HUDEP-2 (cell line): ENCODE measurements at regions not wholly inside any gene's neighbourhood (a gene's known extent, or its start where the extent isn't known, plus 50 kb on each side); places are given as distances from the start of the nearest gene placed in this dataset.
A peak's percentile ranks its signal among the peaks of the same experiment; 100 is the strongest.
"Not testable (repeated sequence)": the region's sequence is repeated elsewhere in the genome, so short reads cannot be mapped to it uniquely, and the experiment has no call there.

ENCODE experiments used
- DNase-seq, 76 experiments: peaks; one replicate each; lab custom pipeline; 2025; ENCODE audit not compliant: unreplicated experiment in 76 of 76; lab: John Stamatoyannopoulos, UW

DNA sequence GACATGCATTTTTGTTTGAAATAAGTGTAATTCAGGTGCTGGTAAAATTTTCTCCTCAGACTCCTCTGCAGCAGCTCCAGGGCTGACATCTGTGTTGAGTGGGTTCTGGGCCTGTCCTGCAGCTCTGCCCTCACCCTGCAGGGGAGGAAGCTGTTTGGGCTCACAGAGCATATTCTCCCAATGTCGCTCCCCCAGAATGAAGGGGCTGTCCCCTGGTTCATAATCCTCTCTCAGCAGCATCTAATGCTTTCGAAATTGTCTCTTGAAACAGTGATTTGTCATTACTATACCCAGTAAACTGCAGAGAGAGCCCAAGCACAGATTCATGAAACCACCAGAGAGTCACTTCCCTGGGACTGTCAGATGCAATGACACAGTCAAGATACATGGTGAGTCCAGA, 606.7 kb downstream of the TMEM121 start:
- DNase-seq, result not testable (repeated sequence)

DNA sequence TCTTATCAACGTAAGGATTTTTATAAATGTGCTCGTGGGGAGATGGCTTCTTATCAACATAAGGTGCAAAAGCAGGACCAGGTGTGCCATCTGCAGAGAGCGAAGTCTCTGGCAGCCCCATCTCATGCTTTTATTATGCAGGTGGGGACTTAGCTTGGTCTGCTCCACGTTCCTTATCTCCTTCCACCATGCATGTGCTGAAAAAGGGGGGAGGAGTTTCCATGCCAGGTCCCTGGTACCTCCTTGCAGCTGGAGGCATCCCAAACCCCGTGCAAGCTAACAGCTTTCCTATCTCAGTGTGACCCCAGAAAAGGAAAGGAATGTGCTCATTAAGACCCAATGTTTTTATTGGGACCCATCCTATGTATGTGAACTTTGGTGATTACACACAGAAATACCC, 608.5 kb downstream of the TMEM121 start:
- DNase-seq, result peak in 12 of 76 experiments; percentile 2 to 20 (median 6)

DNA sequence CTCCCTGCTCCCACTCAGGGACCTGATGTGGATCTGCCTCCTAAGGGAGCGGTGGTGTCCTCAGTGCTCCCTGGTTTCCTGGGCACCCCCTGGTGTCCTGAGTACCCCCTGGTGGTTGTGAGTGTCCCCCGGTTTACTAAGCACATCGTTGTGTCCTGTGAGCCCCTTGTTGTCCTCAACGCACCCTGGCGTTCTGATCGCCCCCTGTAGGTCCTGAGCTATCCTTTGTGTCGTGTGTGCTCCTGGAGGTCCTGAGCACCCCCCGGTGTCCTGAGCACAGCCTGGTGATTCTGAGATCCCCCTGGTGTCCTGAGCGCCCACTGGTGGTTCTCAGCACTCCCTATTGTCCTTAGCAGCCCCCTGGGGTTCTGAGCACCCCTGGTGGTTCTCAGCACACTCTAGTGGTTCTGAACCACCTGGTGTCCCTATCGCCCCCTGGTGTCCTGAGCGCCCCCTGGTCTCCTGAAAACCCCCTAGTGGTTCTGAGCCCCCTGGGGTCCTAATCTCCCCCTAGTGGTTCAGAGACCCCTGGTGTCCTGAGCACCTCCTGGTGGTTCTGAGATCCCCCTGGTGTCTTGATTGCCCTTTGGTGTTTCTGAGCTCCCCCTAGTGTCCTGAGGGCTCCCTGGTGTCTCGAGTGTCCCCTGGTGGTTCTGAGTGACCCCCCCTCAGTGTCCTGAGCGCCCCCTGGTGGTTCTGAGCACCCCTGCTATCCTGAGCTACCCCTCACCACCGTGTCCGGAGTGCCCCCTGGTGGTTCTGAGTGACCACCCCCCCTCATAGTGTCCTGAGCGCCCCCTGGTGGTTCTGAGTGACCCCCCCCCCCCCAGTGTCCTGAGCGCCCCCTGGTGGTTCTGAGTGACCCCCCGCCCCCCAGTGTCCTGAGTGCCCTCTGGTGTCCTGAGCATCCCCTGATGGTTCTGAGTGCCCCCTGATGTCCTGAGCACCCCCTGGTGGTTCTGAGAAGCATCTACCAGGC, 615.1 kb downstream of the TMEM121 start:
- peak in 16 of 76 experiments; percentile 2 to 28 (median 16) for DNase-seq

DNA sequence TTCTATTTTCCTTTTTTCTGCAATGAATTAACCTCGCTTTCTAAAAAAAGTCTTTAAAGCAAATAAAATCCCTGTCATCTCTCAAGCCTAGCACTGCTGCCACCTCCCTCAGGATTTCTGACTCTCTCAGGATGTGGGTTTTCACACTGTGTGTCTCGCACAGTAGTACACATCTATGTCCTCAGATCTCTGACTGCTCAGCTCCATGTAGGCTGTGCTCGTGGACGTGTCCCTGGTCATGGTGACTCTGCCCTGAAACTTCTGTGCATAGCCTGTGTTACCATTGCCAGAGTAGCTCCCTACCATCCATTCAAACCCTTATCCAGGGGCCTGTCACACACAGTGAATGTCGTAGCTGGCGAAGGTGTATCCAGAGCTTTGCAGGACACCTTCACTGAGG, 619.3 kb downstream of the TMEM121 start:
- DNase-seq, result not testable (repeated sequence)

DNA sequence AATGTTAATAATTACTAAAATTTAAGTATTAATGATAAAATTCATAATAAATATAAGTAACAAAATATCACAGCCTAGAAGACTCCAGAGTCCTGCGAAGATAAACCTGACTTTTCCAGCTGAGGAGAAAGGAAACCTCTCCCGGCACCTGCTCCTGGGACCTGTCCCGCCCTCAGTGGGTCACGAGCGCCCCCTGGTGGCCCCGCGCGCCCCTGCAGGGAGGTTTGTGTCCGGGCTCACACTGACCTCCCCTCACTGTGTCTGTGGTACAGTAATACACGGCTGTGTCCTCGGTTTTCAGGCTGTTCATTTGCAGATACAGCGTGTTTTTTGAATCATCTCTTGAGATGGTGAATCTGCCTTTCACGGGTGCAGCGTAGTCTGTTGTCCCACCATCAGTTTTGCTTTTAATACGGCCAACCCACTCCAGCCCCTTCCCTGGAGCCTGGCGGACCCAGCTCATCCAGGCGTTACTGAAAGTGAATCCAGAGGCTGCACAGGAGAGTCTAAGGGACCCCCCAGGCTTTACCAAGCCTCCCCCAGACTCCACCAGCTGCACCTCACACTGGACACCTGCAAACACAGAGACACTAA, 627.1 kb downstream of the TMEM121 start:
- DNase-seq, result peak in 57 of 76 experiments; percentile 10 to 79 (median 51)

DNA sequence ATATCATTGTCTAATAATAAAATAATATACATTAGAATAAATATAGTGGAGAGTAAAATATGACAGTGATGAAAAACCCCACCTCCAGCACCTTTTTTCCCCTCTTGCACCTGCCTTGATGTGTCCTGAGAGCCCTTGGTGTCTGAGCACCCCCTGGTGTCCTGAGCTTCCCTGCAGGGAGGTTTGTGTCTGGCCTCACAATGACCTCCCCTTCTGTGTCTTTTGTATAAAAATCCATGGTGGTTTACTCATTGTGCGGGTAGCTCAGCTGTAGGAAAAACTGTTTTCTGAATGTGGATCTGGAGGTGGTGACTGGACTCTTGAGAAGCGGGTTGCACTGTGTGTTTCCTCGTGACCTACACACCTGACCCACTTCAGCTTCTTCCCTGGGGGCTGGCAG, 636.9 kb downstream of the TMEM121 start:
- no peak for DNase-seq

DNA sequence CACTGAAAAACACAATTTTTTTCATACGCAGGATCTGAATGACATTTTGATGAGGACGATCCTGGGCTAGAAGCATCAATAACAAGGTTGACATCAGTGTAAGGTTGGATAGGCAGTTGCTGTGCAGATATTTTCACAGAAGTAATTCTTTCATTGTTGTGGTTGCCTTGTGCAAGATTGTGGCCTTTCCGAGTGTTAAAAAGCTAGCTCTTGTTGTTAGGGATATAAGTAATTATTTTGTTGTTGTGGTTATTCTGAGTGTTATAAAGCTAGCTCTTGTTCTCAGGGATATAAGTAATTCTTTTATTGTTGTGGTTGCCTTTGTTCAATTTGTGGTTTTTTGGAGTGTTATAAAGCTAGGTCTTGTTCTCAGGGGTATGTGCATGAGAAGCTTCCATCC, 637.4 kb downstream of the TMEM121 start:
- not testable (repeated sequence) for DNase-seq

DNA sequence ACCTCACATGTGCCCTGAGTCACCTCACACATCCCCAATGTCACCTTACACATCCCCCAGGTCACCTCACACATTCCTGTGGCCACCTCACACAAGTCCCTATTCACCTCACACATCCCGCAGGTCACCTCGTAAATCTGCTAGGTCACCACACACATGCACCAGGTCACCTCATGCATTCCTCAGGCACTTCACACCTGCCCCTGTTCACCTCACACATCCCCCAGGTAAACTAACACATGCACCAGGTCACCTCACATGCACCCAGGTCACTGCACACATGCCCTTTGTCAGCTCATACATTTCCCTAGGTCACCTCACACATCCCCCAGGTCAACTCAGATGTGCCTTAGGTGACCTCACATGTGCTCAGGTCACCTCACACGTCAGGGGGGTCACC, 639.8 kb downstream of the TMEM121 start:
- peak in 2 of 76 experiments; percentile 7 to 11 for DNase-seq

DNA sequence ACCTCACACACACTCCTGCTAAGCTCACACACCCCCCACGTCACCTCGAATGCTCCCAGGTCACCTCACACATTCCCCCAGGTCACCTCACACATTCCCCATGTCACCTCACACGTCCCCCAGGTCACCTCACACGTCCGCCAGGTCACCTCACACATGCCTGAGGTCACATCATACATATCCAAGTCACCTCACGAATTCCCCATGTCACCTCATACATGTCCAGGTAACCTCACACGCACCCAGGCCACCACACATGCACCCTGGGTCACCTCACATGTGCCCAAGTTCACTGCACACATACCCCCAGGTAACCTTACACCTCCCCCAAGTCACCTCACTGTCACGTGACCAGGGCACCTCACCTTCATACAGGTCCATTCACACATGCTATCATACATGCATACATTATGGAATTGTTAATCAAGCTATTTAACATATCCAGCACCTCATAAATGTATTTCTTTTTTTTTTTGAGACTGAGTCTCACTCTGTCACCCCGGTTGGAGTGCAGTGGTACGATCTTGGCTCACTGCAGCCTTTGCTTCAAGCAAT, 640.3 kb downstream of the TMEM121 start:
- DNase-seq, result peak in 1 of 76 experiments; percentile 39

DNA sequence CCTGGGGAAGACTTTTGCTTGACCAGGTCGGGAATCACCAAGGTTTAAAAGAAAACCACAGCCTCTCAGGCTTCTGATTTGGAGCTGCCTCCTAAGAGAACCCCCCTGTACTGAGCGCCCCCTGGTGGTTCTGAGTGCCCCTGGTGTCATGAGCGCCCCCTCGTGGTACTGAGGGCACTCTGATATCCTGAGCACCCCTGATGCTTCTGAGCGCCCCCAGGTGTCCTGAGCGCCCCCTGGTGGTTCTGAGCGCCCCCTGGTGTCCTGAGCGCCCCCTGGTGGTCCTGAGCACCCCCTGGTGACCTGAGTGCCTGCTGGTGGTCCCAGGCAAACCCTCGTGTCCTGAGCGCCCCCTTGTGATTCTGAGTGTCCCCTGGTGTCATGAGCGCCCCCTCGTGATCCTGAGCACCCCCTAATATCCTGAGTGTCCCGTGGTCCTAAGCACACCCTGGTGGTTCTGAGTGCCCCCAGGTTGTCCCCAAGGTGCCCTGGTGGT, 643.8 kb downstream of the TMEM121 start:
- DNase-seq, result peak in 41 of 76 experiments; percentile 3 to 68 (median 31)

DNA sequence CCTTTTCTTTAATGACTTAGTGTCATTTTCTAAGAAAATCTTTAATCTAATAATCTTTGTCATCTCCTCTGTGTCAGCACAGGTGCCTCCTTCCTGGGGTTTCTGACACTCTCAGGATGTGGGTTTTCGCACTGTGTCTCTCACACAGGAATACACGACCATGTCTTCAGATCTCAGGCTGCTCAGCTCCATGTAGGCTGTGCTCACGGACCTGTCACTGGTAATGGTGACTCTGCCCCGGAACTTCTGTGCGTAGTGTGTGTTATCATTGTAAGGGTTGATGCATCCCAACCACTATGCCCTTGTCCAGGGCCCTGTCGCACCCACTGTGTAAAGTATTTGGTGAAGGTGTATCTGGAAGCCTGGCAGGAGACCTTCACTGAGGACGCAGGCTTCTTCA, 647.8 kb downstream of the TMEM121 start:
- no peak for DNase-seq

DNA sequence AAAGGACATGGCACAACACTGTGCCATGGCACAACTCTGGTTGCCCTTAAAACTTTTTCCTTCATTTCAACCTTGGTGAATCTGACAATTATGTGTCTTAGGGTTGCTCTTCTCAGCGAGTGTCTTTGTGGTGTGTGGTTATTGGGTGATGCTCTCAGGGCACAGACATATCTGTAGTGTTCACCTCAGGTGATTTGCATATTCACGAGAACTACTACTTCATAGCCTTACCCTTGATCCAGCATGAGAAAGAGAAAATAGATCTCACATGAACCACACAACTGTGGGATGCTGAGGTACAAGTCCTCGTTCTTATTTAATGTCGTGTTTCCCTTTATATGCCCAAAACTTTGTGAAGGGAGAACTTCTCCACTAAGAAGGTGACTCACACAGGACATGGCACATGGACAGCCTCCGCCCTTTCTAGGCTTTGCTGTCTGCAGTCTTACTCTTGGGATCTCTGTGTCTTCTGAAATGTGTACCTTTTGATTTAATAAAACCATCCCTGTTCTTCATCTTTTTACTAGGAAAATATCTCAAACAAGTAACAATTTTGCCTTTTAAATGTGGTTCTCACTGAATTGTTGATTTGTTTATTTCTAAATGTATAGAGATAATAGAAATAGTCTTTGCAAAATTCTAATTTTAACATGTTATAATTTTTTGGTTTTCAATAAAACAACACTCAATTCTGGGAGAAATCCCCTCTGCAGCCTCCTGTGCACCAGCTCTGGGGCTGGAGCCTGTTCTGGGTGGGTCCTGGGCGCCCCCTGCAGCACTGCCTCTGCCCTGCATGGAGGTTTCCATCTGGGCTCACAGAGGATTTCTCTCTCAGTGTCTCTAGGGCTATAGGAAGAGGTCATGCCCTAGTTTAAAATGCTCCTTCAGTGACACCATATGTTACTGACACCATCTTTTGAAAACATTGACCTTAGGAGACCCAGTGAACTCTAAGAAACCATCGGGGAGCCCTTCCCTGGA, 651.2 kb downstream of the TMEM121 start:
- not testable (repeated sequence) for DNase-seq

DNA sequence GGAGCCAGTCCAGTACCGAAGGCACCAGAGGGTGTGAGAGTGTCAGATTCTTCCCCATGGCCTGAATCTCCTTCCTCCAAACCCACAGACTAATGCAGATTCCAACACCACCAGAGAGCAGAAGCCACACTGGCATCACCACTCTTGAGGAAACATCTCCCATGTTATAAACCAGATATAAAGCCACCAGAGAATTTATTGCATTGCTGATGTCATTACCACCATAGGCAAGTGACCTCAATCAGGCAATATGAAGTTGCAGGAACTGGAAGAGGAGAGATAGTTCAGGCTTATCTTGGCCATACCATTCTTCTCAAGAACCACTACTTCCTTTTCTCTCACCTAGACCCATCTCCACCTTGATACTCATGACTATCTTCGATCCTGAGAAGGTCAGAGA, 653.4 kb downstream of the TMEM121 start:
- DNase-seq, result no peak

DNA sequence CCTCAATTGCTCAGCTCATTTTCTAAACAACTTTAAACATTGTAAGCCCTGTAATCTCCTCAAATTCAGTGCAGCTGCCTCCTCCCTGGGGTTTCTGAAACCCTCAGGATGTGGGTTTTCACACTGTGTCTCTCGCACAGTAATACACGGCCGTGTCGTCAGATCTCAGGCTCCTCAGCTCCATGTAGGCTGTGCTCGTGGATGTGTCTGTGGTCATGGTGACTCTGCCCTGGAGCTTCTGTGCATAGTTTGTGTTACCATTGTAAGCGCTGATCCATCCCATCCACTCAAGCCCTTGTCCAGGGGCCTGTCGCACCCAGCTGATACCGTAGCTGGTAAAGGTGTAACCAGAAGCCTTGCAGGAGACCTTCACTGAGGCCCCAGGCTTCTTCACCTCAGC, 658.4 kb downstream of the TMEM121 start:
- DNase-seq, result not testable (repeated sequence)

DNA sequence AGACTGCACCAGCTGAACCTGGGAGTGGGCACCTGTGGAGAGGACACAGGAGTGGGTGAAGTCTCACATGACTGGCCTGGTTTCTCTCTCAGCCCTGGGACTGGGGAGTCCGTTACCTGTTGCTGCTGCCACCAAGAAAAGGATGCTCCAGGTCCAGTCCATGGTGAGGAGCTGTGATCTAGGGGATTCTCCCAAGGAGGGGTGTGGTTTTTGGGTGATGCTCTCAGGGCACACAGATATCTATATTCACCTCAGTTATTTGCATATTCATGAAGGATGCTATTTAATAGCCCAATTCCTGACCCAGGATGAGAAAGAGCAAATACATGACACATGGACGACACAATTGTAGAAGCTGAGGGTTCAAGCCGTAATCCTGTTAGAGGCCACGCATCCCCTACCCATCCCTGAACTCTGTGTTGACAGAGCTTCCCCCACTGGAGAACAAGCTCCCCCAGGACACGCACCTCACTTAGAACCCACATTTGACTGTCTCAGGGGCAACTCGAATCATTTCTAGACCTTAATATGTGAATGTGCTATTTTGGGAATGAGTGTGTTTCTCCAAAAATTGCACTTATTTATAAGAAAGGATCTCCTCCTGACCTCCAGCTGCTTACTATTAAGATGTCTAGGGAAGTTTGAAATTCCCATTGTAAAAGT, 658.9 kb downstream of the TMEM121 start:
- DNase-seq, result not testable (repeated sequence)

DNA sequence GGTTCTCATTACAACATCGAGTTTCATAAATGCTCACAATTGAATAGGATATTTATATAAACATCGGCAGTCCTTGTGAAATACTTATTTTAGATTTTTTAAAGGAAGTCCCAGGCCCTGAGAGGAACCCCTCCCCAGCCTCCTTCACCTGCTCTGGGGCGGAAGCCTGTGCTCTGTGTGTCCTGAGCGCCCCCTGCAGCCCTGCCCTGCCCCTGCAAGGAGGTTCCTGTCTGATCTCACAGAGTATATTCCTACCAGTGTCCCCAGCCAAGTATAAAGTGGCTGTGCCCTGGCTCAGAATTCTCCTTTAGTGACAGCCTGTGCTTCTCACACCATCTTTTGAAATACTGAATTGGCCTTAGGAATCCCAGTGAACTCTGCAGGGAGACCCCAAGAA, 659.5 kb downstream of the TMEM121 start:
- peak in 8 of 76 experiments; percentile 0 to 30 (median 4) for DNase-seq

DNA sequence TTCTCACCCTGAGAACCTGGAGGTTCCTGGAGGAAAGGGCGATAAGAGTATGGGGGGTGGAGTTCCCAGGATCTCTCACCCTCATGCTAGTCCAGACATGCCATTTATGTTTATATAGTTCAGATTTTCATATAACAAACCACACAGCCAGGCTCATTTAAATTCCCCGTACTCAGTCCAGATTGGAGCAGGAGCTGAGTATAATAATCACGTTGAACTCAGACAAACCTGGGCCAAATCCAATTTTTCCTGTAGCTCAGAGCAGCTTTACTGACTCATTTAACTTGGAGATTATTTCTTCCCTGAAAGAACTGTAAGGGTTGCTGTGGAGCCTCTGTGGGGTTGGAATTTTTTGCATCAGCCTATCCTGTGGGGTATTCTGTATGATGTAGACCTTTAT, 660.8 kb downstream of the TMEM121 start:
- DNase-seq, result no peak

DNA sequence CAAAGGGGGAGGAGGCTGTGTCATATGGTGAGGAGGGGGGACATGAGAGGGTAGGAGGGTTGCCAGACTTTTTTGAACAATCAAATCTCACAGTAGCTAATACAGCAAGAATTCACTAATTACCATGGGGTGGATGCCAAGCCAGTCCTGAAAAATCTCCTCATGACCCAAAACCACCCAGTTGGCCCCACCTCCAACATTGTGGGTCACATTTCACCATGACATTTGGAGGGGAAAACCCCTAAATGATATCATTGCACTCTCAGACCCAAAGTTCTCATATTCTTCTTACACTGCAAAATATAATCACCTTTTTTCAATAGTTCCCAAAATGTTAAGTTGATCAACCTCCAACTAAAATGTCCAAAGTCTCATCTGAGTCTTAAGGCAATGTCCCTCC, 666.3 kb downstream of the TMEM121 start:
- not testable (repeated sequence) for DNase-seq

DNA sequence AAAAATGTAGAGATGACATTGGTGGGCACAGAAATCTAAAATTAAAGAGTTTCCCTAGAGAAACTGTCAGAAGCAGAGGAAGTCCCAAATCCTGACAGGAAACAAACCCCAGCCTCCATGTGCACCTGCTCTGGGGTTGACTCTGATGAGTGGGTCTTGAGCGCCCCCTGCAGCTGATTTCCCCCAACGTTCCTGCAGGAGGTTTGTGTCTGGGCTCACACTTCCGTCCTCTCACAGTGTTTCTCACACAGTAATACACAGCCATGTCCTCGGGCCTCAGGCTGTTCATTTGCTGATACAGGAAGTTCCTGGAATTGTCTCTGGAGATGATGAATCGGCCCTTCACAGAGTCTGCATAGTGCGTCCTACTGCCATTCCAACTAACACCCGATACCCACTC, 670.1 kb downstream of the TMEM121 start:
- DNase-seq, result peak in 12 of 76 experiments; percentile 1 to 33 (median 3)
